Natural killer cell (primary cell): ENCODE measurements at regions not wholly inside any gene's neighbourhood (a gene's known extent, or its start where the extent isn't known, plus 50 kb on each side); places are given as distances from the start of the nearest gene placed in this dataset.

Experiments used
- ATAC-seq, 3 donors: fragments of 150-1000 bp in 2 of 3; fragments of 200-7000 bp in 1 of 3; cut with Tn5 transposase; 1 replicate in 1 of 3; 2 replicates in 2 of 3; pipeline ENCODE4 v1.10.0; 2021; ENCODE audit warnings: mild to moderate bottlenecking in 2 of 3, moderate library complexity in 2 of 3
- DNase-seq, 2 donors: peaks; one replicate each; pipeline versions ENCODE4 v3.0.0 to v3.0.0-alpha.2; 2013 to 2021; ENCODE audit warnings: mixed read lengths in 1 of 2
- H3K27ac ChIP-seq: one replicate; pipeline ENCODE4 v1.5.1; 2013; ENCODE audit warnings: mild to moderate bottlenecking, low read length
- H3K27me3 ChIP-seq: one replicate; pipeline ENCODE4 v1.6.1; 2013; ENCODE audit warnings: low read length; ENCODE audit not compliant: control insufficient read depth, insufficient read depth
- H3K36me3 ChIP-seq: one replicate; pipeline ENCODE4 v1.6.1; 2013; ENCODE audit warnings: low read length; ENCODE audit not compliant: control insufficient read depth, insufficient read depth
- H3K4me1 ChIP-seq: one replicate; pipeline ENCODE4 v1.6.1; 2013; ENCODE audit warnings: low read length; ENCODE audit not compliant: control insufficient read depth, insufficient read depth
- H3K4me3 ChIP-seq: one replicate; pipeline ENCODE4 v1.5.1; 2013; ENCODE audit warnings: low read length
- H3K9me3 ChIP-seq: one replicate; pipeline ENCODE4 v1.6.1; 2013; ENCODE audit warnings: low read length; ENCODE audit not compliant: control insufficient read depth, insufficient read depth
- H3K27ac Mint-ChIP-seq, 2 donors: one replicate each; pipeline ENCODE4 v1.8.0; 2022; ENCODE audit warnings: mild to moderate bottlenecking in 2 of 2, mixed read lengths in 2 of 2, moderate library complexity in 1 of 2
- H3K27me3 Mint-ChIP-seq, 2 donors: one replicate each; pipeline ENCODE4 v1.8.0; 2022; ENCODE audit warnings: low read depth in 2 of 2, mixed read lengths in 2 of 2
- H3K36me3 Mint-ChIP-seq: one replicate; pipeline ENCODE4 v1.8.0; 2022; ENCODE audit warnings: mixed read lengths
- H3K4me1 Mint-ChIP-seq, 2 donors: one replicate each; pipeline ENCODE4 v1.8.0; 2022; ENCODE audit warnings: mixed read lengths in 2 of 2
- H3K4me3 Mint-ChIP-seq: one replicate; pipeline ENCODE4 v1.8.0; 2022; ENCODE audit warnings: mild to moderate bottlenecking, moderate library complexity, mixed read lengths
- H3K9me3 Mint-ChIP-seq, 2 donors: one replicate each; pipeline ENCODE4 v1.8.0; 2022; ENCODE audit warnings: mixed read lengths in 2 of 2
- CTCF ChIP-seq: fragments of 200-600 bp; IDR thresholded peaks from one replicate; pipeline ENCODE4 v1.8.0; 2022; ENCODE audit warnings: antibody characterized with exemption
- WGBS: methylation state at CpG from one replicate; pipeline ENCODE4 v1.1.7; 2013; ENCODE audit warnings: missing lambda C conversion rate; ENCODE audit not compliant: insufficient coverage; 5-methylcytosine and 5-hydroxymethylcytosine counted together
- intact Hi-C: fragments of 100-400 bp; cut with micrococcal nuclease; formaldehyde crosslinking; loops from one replicate; pipeline ENCODE4 v1.14.2; 2022

- Mint-ChIP-seq H3K27me3 (peaks cover 8 to 14% of the 10 kb centered on the region in 2 donors), H3K4me3 (no peak overlapping the region), H3K9me3 (no peaks in the 10 kb centered on the region), H3K36me3 (no peaks in the 10 kb centered on the region), H3K27ac (no peak overlapping the region), H3K4me1 (no peaks in the 10 kb centered on the region)
- Histone ChIP-seq H3K9me3 (no peaks in the 10 kb centered on the region), H3K4me1 (no peaks in the 10 kb centered on the region), H3K4me3 (no peak overlapping the region), H3K27me3 (no peaks in the 10 kb centered on the region), H3K27ac (no peak overlapping the region), H3K36me3 (no peaks in the 10 kb centered on the region)
- TF ChIP-seq CTCF: no peak
- DNase-seq (no peak), ATAC-seq (no peak)
- intact Hi-C loops: no loop called here
These were observed 351.6 kb downstream of the HHIPL2 start for GRCh38 chr1:222196288-222196687.

GRCh38 chr1:222195857-222196256 lies 352.0 kb downstream of the HHIPL2 start:
- no peaks in the 10 kb centered on the region for H3K9me3 Mint-ChIP-seq
- TF ChIP-seq CTCF: no peak
- ATAC-seq: no peak

GRCh38 chr1:222189218-222189617 lies 358.7 kb downstream of the HHIPL2 start:
- intact Hi-C loops: no loop called here
- H3K4me1 Mint-ChIP-seq: no peaks in the 10 kb centered on the region
- no peaks in the 10 kb centered on the region for H3K9me3 Mint-ChIP-seq
- Histone ChIP-seq H3K27ac (no peak overlapping the region), H3K36me3 (no peaks in the 10 kb centered on the region), H3K27me3 (no peaks in the 10 kb centered on the region), H3K4me3 (no peak overlapping the region), H3K9me3 (no peaks in the 10 kb centered on the region), H3K4me1 (no peaks in the 10 kb centered on the region)
- H3K36me3 Mint-ChIP-seq: no peaks in the 10 kb centered on the region
- DNase-seq (no peak), ATAC-seq (no peak)
- H3K4me3 Mint-ChIP-seq: no peak overlapping the region
- H3K27me3 Mint-ChIP-seq: peaks cover 8 to 16% of the 10 kb centered on the region in 2 donors
- TF ChIP-seq CTCF: no peak
- WGBS: no CpG with 5 or more reads among the region's 1 CpG
- H3K27ac Mint-ChIP-seq: no peak overlapping the region

More at GRCh38 chr1:222195857-222196256, 352.0 kb downstream of the HHIPL2 start:
- H3K36me3 ChIP-seq: no peaks in the 10 kb centered on the region
- Mint-ChIP-seq H3K4me3 (no peak overlapping the region), H3K27me3 (peaks cover 8 to 14% of the 10 kb centered on the region in 2 donors), H3K36me3 (no peaks in the 10 kb centered on the region), H3K4me1 (no peaks in the 10 kb centered on the region), H3K27ac (no peak overlapping the region)
- H3K4me3 ChIP-seq: no peak overlapping the region
- 75% methylated on average over 2 of the region's 4 CpGs for WGBS
- no peaks in the 10 kb centered on the region for H3K27me3 ChIP-seq
- no peaks in the 10 kb centered on the region for H3K4me1 ChIP-seq
- no peak for DNase-seq
- no peaks in the 10 kb centered on the region for H3K9me3 ChIP-seq
- no peak overlapping the region for H3K27ac ChIP-seq
- intact Hi-C loops: no loop called here

GRCh38 chr1:222187566-222188332 lies 360.2 kb downstream of the HHIPL2 start:
- intact Hi-C loops: no loop called here
- Histone ChIP-seq H3K9me3 (no peaks in the 10 kb centered on the region), H3K27ac (no peak overlapping the region), H3K27me3 (no peaks in the 10 kb centered on the region), H3K36me3 (no peaks in the 10 kb centered on the region), H3K4me1 (no peaks in the 10 kb centered on the region), H3K4me3 (no peak overlapping the region)
- ATAC-seq (no peak), DNase-seq (no peak)
- Mint-ChIP-seq H3K27ac (no peak overlapping the region), H3K4me3 (no peak overlapping the region), H3K36me3 (no peaks in the 10 kb centered on the region), H3K9me3 (no peaks in the 10 kb centered on the region), H3K4me1 (peaks cover 3% of the 10 kb centered on the region in 2 donors), H3K27me3 (peaks cover 8 to 16% of the 10 kb centered on the region in 2 donors)
- 93% methylated on average over 3 of the region's 6 CpGs for WGBS
- TF ChIP-seq CTCF: no peak
